GM19238 (cell line): ENCODE measurements at regions not wholly inside any gene's neighbourhood (a gene's known extent, or its start where the extent isn't known, plus 50 kb on each side); places are given as distances from the start of the nearest gene placed in this dataset.

Source experiments
- DNase-seq: peaks from one replicate; pipeline ENCODE4 v3.0.0; 2011; ENCODE audit warnings: low spot score; ENCODE audit not compliant: insufficient read length

DNA sequence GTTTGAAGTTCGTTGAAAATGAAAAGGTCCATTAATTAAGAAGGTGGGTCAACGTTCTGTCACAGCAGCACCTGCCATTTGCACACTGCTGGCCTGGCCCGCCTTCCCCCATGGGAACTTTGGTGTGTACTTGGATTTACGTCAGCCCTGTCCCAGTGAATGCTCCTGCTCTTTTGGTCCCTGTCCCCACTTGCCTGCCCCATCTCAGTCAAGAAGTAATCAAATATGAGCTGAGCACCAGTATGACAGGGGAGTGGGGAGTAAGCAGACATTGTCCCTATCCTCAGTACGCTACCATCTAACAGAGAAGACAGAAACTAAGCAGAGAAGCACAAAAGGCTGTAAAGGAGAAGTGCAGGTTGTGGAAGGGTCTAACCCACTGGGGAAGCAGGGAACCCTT is 65.1 kb downstream of the SLC4A3 start:
- no peak for DNase-seq

DNA sequence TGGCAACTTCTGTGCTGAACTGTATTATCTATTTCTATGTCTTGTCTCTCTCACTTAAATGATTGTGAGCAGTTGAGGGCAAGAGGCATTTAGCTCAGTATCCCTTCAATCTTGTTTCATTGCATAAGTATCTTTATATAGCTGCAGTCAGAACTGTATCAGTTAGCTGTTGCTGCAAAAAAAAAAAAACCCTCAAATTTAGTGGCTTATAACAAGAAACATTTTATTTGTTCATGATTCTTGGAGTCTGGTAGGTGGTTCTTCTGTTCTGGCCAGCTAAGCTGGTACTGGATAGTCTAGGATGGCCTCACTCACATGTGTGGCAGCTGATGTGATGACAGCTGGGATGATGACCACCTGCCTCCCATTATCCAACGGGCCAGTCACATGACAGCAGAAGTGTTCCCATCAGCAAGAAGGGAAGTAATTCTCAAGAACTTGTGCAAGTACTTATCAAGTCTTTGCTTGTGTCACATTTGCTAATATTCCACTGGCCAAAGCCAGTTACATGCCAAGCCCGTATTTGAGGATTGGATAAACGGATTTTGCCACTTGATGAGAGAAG is 67.8 kb downstream of the SLC4A3 start:
- no peak for DNase-seq

- no peak for DNase-seq
These were observed 70.6 kb downstream of the SLC4A3 start for GRCh38 chr2:219697811-219698747.

DNA sequence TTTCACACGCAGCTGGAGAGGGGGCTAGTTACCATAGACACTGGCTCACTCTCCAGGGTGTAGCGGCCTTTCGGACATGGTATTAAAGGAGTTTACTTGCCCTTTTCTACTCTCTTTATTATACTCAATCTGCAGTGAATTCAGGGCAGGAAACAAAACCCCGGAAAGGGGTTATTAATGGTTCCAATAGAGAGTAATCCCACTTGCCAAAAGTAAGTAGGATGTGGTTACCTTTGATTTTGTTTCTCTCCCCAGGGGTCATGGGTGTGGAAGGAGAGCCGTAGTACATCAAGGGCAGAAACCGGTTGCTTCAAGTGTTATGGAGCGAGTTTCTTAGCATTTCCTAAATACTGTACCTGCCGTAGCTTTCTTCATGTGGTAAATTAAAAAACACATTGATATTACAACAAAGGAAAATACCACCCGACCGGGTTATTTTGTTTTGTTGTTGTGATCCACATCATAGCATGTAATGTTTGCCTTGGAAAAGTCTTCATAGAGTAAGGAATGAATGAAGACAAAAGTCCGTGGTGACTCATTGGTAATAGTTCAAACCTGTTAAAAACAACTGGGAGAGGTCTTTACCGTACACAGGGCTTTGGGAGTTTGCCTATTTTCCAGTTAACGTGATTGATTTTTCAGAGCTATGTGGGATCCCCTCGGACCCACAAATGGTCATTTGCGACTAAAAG is 71.5 kb downstream of the SLC4A3 start:
- DNase-seq, result no peak

DNA sequence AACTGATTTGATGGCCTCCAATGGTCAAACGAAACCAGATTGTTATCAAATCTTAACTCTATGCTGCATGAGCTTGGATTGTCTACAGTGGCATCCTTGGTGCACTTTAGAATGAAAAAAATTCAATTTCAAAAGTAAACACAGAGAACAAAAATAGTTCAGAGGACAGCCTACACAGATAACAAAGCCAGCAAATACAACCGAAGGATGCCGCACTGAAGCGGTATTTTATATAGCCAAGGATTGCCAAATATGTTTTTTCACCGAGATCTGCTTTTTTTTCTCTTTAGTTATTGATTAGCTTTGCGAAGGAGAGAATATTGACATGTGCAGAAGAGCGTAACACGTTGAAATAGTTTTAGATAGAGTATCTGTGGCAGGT is 72.0 kb downstream of the SLC4A3 start:
- DNase-seq, result no peak

DNA sequence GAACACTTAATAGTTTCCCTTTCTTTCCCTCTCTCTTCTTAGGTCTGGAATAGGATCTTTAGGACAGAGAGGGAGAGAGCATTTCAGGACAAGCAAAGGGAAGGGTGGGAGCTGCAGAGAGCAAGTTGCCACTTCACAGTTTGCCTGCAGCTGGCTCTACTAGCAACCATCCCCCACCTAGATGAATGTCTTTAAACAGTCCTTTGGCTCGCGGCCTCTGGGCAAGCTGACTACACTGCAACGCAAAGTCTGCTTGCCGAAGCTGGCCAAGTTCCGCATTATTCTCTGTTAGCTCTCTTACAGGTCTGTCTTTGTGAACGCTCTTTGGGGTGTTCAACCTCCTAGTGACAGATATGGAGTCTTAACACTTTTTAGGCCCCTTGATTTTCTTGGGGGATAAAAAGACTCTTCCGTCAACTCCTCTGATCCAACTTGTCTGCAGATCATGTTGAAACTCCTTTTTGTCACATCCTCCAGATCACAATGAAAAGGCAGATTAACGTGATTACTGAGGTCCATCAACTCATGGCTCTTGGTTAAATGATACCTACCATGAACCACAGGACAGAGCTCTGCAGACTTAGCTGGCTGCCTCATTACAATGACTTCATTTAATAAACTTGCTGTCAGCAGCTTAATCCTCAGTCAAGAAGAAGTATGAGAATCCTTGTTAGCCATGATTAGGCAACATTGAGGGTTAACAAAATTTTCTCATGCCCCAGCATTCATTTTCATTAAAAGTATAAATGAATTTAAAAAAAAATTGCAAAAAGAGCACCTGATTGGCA is 74.6 kb downstream of the SLC4A3 start:
- DNase-seq, result no peak

GRCh38 chr2:219702796-219703545 is 75.5 kb downstream of the SLC4A3 start:
- no peak for DNase-seq

GRCh38 chr2:219704878-219705277 is 77.4 kb downstream of the SLC4A3 start:
- DNase-seq, result no peak

GRCh38 chr2:219706823-219707281 is 79.4 kb downstream of the SLC4A3 start:
- DNase-seq, result no peak

DNA sequence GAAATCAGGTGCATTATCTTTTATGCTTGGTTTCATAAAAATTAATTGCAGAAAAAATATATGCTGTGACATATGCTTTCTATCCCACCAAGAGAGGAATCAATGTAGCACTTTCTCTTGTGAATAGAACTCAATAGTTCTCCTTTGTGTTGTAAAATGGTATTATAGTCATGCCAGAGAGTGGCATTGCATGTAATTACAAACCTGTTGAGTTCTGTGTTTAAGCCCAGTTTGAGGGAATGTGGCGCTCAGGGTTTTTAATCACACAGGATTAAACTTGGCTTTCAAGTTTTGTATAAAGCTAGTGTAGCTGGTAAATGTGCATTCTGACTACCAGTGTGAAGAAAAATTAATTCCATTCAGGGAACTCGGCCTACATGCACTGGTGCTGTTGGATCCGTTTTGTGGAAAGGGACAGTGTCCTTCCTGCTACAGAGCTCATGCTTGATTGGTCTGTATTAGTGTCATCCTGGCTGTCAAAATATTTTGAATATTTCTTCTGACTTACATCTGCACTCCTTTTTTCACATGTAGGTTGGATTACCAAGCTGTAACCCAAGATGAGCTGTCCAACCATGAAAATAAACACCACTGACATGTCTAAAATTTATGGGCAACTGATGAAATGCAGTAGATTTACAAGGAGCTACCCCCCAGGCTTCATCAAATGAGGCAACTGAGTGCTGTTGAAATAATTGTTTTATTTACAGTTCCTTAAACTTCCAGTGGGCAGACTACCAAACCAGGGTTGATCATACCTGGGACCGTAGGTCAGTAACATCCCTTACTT is 80.3 kb downstream of the SLC4A3 start:
- DNase-seq, result no peak

- no peak for DNase-seq
These were observed 81.9 kb downstream of the SLC4A3 start for GRCh38 chr2:219709331-219709761.

DNA sequence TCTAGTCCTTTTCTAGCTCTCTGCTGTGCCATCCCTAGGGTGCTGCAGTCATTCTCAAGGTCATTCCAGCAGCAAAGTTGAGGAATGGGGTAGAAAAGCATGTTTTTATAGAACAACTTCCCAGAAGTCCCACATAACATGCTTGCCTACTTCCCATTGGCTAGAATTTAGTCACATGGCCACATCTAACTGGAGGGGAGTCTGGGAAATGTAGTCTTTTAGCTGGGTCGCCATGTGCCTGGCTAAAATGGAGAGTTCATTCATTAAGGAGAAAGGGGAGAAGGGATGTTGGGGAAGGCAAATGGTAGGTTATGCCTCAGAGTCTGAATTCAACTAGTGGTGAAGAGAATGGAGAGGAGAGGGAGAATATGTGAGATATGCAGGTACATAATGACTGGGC is 85.7 kb downstream of the SLC4A3 start:
- DNase-seq, result no peak

DNA sequence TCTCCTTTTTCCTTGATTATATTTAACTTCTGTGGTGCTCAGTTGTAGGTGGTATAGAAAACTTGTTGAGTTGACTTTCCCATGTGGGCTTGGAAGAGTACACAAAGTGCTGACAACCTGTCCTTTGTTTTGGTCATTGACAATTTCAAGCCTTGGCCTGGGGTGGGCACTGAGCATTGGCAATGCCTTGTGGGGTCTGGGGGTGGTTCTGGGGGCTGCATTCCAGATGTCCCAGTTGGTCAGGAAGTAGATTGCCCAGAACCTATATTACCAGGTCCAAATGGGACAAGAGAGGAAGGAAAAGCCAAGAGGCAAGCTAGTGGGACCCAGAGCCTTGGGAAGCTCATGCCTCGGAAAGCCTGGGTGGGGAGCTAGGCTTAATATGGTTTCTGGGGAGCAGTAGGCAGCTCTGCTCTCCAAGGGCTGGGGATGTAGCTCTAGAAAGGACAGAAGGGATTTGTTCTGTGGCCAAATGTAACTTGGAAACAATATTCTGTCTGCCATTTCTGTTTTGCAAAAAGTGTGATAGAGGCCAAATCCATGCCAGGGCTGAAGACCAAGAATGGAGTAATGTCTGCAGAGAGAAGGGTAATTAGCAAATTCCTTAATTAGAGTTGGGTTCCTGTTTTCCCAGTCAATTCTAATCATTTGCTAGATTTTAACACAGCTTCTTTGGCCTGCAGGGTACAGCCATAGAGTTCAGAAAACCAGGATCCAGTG is 87.4 kb downstream of the SLC4A3 start:
- no peak for DNase-seq

GRCh38 chr2:219718066-219718465 is 90.6 kb downstream of the SLC4A3 start:
- no peak for DNase-seq

DNA sequence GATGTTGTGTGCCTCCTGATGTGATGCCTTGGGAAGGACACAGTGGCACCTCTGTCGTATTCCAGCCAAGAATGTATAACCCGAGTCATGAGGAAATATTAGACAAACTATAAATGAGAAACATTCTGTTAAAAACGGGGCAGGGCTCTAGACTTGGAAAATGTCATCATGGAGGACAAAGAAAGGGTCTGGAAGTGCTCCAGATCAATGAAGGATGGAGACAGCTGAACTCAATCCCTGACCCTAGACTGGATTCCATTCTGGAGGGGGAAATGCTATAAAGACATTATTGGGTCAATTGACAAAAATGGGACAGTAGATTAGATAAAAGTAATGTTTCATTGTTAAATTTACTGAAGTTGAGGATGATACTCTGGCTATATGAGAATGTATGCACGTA is 92.1 kb downstream of the SLC4A3 start:
- DNase-seq, result no peak

GRCh38 chr2:219720956-219721355 is 93.5 kb downstream of the SLC4A3 start:
- no peak for DNase-seq

GRCh38 chr2:219722276-219722879 is 94.9 kb downstream of the SLC4A3 start:
- no peak for DNase-seq

DNA sequence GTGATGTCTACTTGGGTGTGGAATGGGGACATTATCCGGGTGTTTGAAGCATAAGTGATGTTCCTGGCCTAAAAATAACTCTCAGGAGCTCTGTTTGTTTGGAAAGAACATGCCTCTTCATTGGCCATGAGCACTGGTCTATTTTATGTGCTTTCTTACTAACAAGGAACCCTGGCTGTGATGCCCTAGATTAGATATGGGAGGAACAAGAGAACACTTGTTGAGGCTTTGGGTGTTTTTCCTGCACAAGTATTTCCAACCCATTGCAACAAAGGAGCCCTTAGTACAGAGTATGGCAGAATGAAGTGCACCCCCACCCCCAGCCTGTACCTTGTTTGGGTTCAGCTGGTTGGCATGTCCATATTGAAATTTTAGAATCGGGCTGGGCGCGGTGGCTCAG is 95.9 kb downstream of the SLC4A3 start:
- no peak for DNase-seq

GRCh38 chr2:219724628-219725027 is 97.2 kb downstream of the SLC4A3 start:
- no peak for DNase-seq
